ENCODE measurements at regions not wholly inside any gene's neighbourhood (a gene's known extent, or its start where the extent isn't known, plus 50 kb on each side); places are given as distances from the start of the nearest gene placed in this dataset.

GRCh38 chr10:130233426-130233825, 97.2 kb downstream of the GLRX3 start (continued):
- no peak for TF ChIP-seq JUNB (IDR thresholded peaks at IDR 0.05; ENCODE audit: unreplicated experiment)
- no peak for TF ChIP-seq POLR2AphosphoS5 (IDR thresholded peaks at IDR 0.05; ENCODE audit: low read depth)
- TF ChIP-seq EZH2 (IDR thresholded peaks at IDR 0.05; ENCODE audit: low read depth, unreplicated experiment): no peak
- no peak for TF ChIP-seq CREB1 (CRISPR knock-in tag; IDR thresholded peaks at IDR 0.05; ENCODE audit: low read depth)
- TF ChIP-seq EZH2phosphoT487 (IDR thresholded peaks at IDR 0.05; ENCODE audit: unreplicated experiment): no peak
- no peak for TF ChIP-seq STAT1 (IDR thresholded peaks at IDR 0.05; ENCODE audit: unreplicated experiment)
- TF ChIP-seq ETS1 (IDR thresholded peaks at IDR 0.05): no peak
- no peak for TF ChIP-seq ZNF331 (CRISPR knock-in tag; IDR thresholded peaks at IDR 0.05; ENCODE audit: low read depth)

GRCh38 chr10:130234171-130234965, 98.2 kb downstream of the GLRX3 start:
- Histone ChIP-seq H3F3A (replicated peaks; ENCODE audit: low read depth) (no peaks in the 10 kb centered on the region), H3K79me2 (replicated peaks; ENCODE audit: insufficient read depth) (no peaks in the 10 kb centered on the region), H3K4me1 (ENCODE audit: insufficient read depth) (no peaks in the 10 kb centered on the region), H3K27me3 (ENCODE audit: insufficient read depth) (no peaks in the 10 kb centered on the region), H4K20me1 (replicated peaks; ENCODE audit: insufficient read depth) (no peaks in the 10 kb centered on the region), H2AFZ (no peak overlapping the region), H3K4me3 (no peak overlapping the region), H3K9me2 (ENCODE audit: insufficient read depth) (no peaks in the 10 kb centered on the region), H3K36me3 (ENCODE audit: insufficient read depth) (no peaks in the 10 kb centered on the region), H3K4me2 (no peak overlapping the region), H3K27ac (ENCODE audit: low read depth) (no peak overlapping the region)
- H3K36me3 Mint-ChIP-seq (ENCODE audit: low read depth): peaks cover 32% of the 10 kb centered on the region
- ATAC-seq (no peak), DNase-seq (ENCODE audit: low spot score) (no peak)
- no peaks in the 10 kb centered on the region for H3K27me3 Mint-ChIP-seq (ENCODE audit: insufficient read depth, low read depth, poor library complexity)
- TF ChIP-seq ETS1 (IDR thresholded peaks at IDR 0.05) (no peak), ZNF331 (CRISPR knock-in tag; IDR thresholded peaks at IDR 0.05; ENCODE audit: low read depth) (no peak), ZNF462 (CRISPR knock-in tag; IDR thresholded peaks at IDR 0.05) (no peak), EZH2 (IDR thresholded peaks at IDR 0.05; ENCODE audit: low read depth, unreplicated experiment) (no peak), POLR2AphosphoS5 (IDR thresholded peaks at IDR 0.05; ENCODE audit: low read depth) (no peak), CTCF (conservative IDR thresholded peaks at IDR 0.05; ENCODE audit: low read depth in 2 of 2) (no peak), EZH2phosphoT487 (IDR thresholded peaks at IDR 0.05; ENCODE audit: unreplicated experiment) (no peak)
- peaks cover 95% of the 10 kb centered on the region for H3K9me3 Mint-ChIP-seq
- no peaks in the 10 kb centered on the region for H3K4me1 Mint-ChIP-seq
- no peak overlapping the region for H3K27ac Mint-ChIP-seq
- no peak overlapping the region for H3K4me3 Mint-ChIP-seq

Data from GM23338 (cell line).